ENCODE measurements at regions not wholly inside any gene's neighbourhood (a gene's known extent, or its start where the extent isn't known, plus 50 kb on each side); places are given as distances from the start of the nearest gene placed in this dataset.

- DNase-seq (ENCODE audit: unreplicated experiment) = no peak
- intact Hi-C loops (cut with micrococcal nuclease) = no loop called here
- Mint-ChIP-seq H3K27me3 (ENCODE audit: insufficient read depth, unreplicated experiment) (no peaks in the 10 kb centered on the region), H3K27ac (ENCODE audit: low read depth, unreplicated experiment) (no peak overlapping the region), H3K4me3 (ENCODE audit: unreplicated experiment) (no peak overlapping the region), H3K4me1 (ENCODE audit: insufficient read depth, unreplicated experiment) (peaks cover 5% of the 10 kb centered on the region), H3K9me3 (ENCODE audit: unreplicated experiment) (no peaks in the 10 kb centered on the region), H3K36me3 (ENCODE audit: insufficient read depth, unreplicated experiment) (peaks cover 4% of the 10 kb centered on the region)
- no TSS peak for BruUV-seq (replicated peaks)
- TF ChIP-seq, protein P1, sequence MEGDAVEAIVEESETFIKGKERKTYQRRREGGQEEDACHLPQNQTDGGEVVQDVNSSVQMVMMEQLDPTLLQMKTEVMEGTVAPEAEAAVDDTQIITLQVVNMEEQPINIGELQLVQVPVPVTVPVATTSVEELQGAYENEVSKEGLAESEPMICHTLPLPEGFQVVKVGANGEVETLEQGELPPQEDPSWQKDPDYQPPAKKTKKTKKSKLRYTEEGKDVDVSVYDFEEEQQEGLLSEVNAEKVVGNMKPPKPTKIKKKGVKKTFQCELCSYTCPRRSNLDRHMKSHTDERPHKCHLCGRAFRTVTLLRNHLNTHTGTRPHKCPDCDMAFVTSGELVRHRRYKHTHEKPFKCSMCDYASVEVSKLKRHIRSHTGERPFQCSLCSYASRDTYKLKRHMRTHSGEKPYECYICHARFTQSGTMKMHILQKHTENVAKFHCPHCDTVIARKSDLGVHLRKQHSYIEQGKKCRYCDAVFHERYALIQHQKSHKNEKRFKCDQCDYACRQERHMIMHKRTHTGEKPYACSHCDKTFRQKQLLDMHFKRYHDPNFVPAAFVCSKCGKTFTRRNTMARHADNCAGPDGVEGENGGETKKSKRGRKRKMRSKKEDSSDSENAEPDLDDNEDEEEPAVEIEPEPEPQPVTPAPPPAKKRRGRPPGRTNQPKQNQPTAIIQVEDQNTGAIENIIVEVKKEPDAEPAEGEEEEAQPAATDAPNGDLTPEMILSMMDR (IDR thresholded peaks at IDR 0.05; ENCODE audit: unreplicated experiment) = no peak
- POLR2A ChIA-PET = no interaction called here
- CTCF ChIA-PET = interaction anchor here (2.1 kb wide), 1 partner anchor 12 kb away, joined by 8 read pairs; no protein-coding TSS in a partner anchor
These were observed 56.1 kb upstream of the SIM2 start for GRCh38 chr21:36642777-36643176.

DNA sequence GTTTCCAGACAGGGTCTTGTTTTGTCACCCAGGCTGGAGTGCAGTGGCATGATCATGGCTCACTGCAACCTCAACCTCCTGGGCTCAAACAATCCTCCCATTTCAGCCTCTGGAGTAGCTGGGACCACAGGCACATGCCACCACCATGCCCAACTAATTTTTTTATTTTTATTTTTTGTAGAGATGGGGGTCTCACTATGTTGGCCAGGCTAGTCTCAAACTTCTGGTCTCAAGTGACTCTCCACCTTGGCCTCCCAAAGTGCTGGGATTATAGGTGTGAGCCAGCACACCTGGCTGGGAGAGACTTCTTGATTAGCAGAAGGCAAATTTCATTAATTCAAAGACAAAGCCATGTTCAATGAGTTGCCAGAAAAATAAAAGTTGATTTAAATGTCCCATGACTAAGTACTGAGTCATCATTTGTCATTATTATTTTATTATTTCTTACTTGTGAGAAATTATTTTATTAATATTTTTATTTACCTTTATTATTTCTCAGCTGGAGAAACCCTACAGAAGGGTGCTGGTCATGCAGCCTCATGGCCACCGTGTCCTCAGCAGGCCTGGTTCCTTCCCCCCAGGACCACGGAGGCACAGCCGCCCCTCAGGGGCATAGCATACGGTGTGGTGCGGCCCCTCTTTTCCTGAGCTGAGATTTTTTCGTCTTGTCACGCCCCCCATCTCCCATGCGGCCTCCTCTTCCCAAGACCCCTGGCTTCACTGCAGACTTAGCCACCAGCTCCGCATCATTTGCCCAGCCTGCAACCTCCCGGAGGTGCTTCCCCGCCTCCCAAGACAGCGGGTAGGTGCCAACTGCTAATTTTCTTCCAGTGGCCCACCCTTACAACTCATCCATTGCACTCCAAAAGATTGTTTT is 55.3 kb upstream of the SIM2 start:
- POLR2A ChIA-PET = no interaction called here
- no peak overlapping the region for H3K27ac Mint-ChIP-seq (ENCODE audit: low read depth, unreplicated experiment)
- H3K36me3 Mint-ChIP-seq (ENCODE audit: insufficient read depth, unreplicated experiment) = peaks cover 4% of the 10 kb centered on the region
- CTCF ChIA-PET = interaction anchor here (1.3 to 2.1 kb wide), 2 partner anchors 13 to 283 kb away, joined by 3 to 8 read pairs; no protein-coding TSS in a partner anchor
- H3K4me3 Mint-ChIP-seq (ENCODE audit: unreplicated experiment) = no peak overlapping the region
- TF ChIP-seq, protein P1 (IDR thresholded peaks at IDR 0.05; ENCODE audit: unreplicated experiment) = no peak
- H3K27me3 Mint-ChIP-seq (ENCODE audit: insufficient read depth, unreplicated experiment) = no peaks in the 10 kb centered on the region
- H3K9me3 Mint-ChIP-seq (ENCODE audit: unreplicated experiment) = no peaks in the 10 kb centered on the region
- H3K4me1 Mint-ChIP-seq (ENCODE audit: insufficient read depth, unreplicated experiment) = peaks cover 7% of the 10 kb centered on the region
- intact Hi-C loops (cut with micrococcal nuclease) = no loop called here
- no TSS peak for BruUV-seq (replicated peaks)
- DNase-seq (ENCODE audit: unreplicated experiment) = no peak

GRCh38 chr21:36646011-36646410 is 52.9 kb upstream of the SIM2 start:
- POLR2A ChIA-PET = no interaction called here

DNA sequence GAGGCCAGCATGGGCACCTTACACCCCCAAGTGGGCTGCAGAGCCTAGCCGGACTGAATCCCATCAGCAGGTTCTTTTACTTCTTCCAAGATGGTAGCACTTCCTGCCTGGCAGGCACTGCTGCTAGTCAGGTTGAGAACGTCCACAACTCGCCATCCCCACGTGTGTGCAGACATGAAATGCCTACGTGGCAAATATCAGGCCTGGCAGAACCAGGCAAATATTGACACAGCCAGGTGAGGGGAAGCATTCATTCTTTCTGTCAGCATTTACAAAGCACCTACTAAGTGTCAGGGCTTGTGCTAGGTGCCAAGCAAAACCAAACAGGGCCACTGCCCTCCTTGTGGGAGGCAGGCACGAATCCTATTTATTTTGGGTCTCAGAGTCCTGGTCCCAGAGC is 52.3 kb upstream of the SIM2 start:
- H3K27ac Mint-ChIP-seq (ENCODE audit: low read depth, unreplicated experiment) = no peak overlapping the region
- intact Hi-C loops (cut with micrococcal nuclease) = no loop called here
- CTCF ChIA-PET = no interaction called here

More at GRCh38 chr21:36646011-36646410, 52.9 kb upstream of the SIM2 start:
- no TSS peak for BruUV-seq (replicated peaks)
- H3K36me3 Mint-ChIP-seq (ENCODE audit: insufficient read depth, unreplicated experiment) = no peaks in the 10 kb centered on the region
- no peak for DNase-seq (ENCODE audit: unreplicated experiment)
- no peak overlapping the region for H3K27ac Mint-ChIP-seq (ENCODE audit: low read depth, unreplicated experiment)
- H3K4me1 Mint-ChIP-seq (ENCODE audit: insufficient read depth, unreplicated experiment) = peaks cover 7% of the 10 kb centered on the region
- no peaks in the 10 kb centered on the region for H3K9me3 Mint-ChIP-seq (ENCODE audit: unreplicated experiment)
- TF ChIP-seq, protein P1 (IDR thresholded peaks at IDR 0.05; ENCODE audit: unreplicated experiment) = no peak
- CTCF ChIA-PET = no interaction called here
- H3K27me3 Mint-ChIP-seq (ENCODE audit: insufficient read depth, unreplicated experiment) = no peaks in the 10 kb centered on the region
- intact Hi-C loops (cut with micrococcal nuclease) = no loop called here
- no peak overlapping the region for H3K4me3 Mint-ChIP-seq (ENCODE audit: unreplicated experiment)

More for the DNA sequence above, 52.3 kb upstream of the SIM2 start:
- POLR2A ChIA-PET = no interaction called here
- no peak overlapping the region for H3K4me3 Mint-ChIP-seq (ENCODE audit: unreplicated experiment)
- no peaks in the 10 kb centered on the region for H3K9me3 Mint-ChIP-seq (ENCODE audit: unreplicated experiment)
- TF ChIP-seq, protein P1 (IDR thresholded peaks at IDR 0.05; ENCODE audit: unreplicated experiment) = no peak
- H3K36me3 Mint-ChIP-seq (ENCODE audit: insufficient read depth, unreplicated experiment) = no peaks in the 10 kb centered on the region
- peaks cover 7% of the 10 kb centered on the region for H3K4me1 Mint-ChIP-seq (ENCODE audit: insufficient read depth, unreplicated experiment)
- DNase-seq (ENCODE audit: unreplicated experiment) = no peak
- H3K27me3 Mint-ChIP-seq (ENCODE audit: insufficient read depth, unreplicated experiment) = no peaks in the 10 kb centered on the region
- BruUV-seq (replicated peaks) = no TSS peak

Data from MCF 10A (cell line).